H1 (cell line): ENCODE measurements at regions not wholly inside any gene's neighbourhood (a gene's known extent, or its start where the extent isn't known, plus 50 kb on each side); places are given as distances from the start of the nearest gene placed in this dataset.

Experiments used
- CTCF ChIA-PET: fragments of 300-600 bp; sonication (Branson Sonifier 250); formaldehyde crosslinking; loops from one replicate; lab custom pipeline; 2021; ENCODE audit not compliant: partially characterized antibody; lab: Charles Lee
- POLR2A ChIA-PET: fragments of 300-600 bp; sonication (Branson Sonifier 250); formaldehyde crosslinking; loops from one replicate; lab custom pipeline; 2021; ENCODE audit warnings: inconsistent platforms; ENCODE audit not compliant: partially characterized antibody; lab: Charles Lee
- DNase-seq, 2 experiments: peaks; one replicate each; pipeline versions ENCODE4 v3.0.0 to v3.0.0-alpha.2; 2010 to 2022; ENCODE audit warnings: low spot score in 2 of 2, low read depth in 1 of 2, mixed read lengths in 1 of 2
- FAIRE-seq: peaks from 2 replicates; lab custom pipeline; 2011; peaks lifted over from hg19 to GRCh38; lab: Jason Lieb, UNC
- H2AFZ ChIP-seq: 2 replicates; pipeline ENCODE4 v1.8.1; 2012; ENCODE audit warnings: low read length, inconsistent platforms
- H2AK5ac ChIP-seq: 2 replicates; pipeline ENCODE4 v1.6.1; 2013; ENCODE audit warnings: low read depth, low read length
- H2BK120ac ChIP-seq: replicated peaks from 2 replicates; pipeline ENCODE3; 2013; ENCODE audit warnings: low read depth, low read length, inconsistent platforms
- H2BK12ac ChIP-seq: 2 replicates; pipeline ENCODE4 v1.6.1; 2013; ENCODE audit warnings: low read depth, low read length
- H2BK15ac ChIP-seq: 2 replicates; pipeline ENCODE4 v1.6.1; 2013; ENCODE audit warnings: low read length
- H2BK20ac ChIP-seq: 2 replicates; pipeline ENCODE4 v1.6.1; 2013; ENCODE audit warnings: low read length
- H2BK5ac ChIP-seq: 2 replicates; pipeline ENCODE4 v1.6.1; 2013; ENCODE audit warnings: low read depth, low read length
- H3K14ac ChIP-seq: 2 replicates; pipeline ENCODE4 v1.6.1; 2013; ENCODE audit warnings: inconsistent platforms; ENCODE audit not compliant: insufficient read length
- H3K18ac ChIP-seq: 2 replicates; pipeline ENCODE4 v1.6.1; 2013; ENCODE audit warnings: low read length; ENCODE audit errors: extremely low read depth
- H3K23ac ChIP-seq: 2 replicates; pipeline ENCODE4 v1.6.1; 2013; ENCODE audit warnings: inconsistent platforms; ENCODE audit not compliant: insufficient read length
- H3K23me2 ChIP-seq: 2 replicates; pipeline ENCODE4 v1.6.1; 2013; ENCODE audit warnings: low read depth, low read length
- H3K27ac ChIP-seq: 2 replicates; pipeline ENCODE4 v1.6.1; 2011; ENCODE audit warnings: low read depth, low read length, inconsistent platforms
- H3K27me3 ChIP-seq, 4 experiments: replicated peaks in 1 of 4; 1 replicate in 1 of 4; 2 replicates in 3 of 4; pipeline versions ENCODE4 v1.6.1 to v1.8.1; 2011 to 2013; ENCODE audit warnings: low read length in 3 of 4, mild to moderate bottlenecking in 3 of 4, inconsistent platforms in 2 of 4, mixed read lengths in 2 of 4, moderate library complexity in 1 of 4; ENCODE audit not compliant: control insufficient read depth in 3 of 4, insufficient read depth in 3 of 4; ENCODE audit errors: extremely low read depth in 1 of 4
- H3K36me3 ChIP-seq, 4 experiments: 2 replicates each; pipeline versions ENCODE4 v1.6.1 to v1.8.1; 2011 to 2013; ENCODE audit warnings: mild to moderate bottlenecking in 4 of 4, low read length in 3 of 4, moderate library complexity in 2 of 4, control low read depth in 1 of 4, inconsistent platforms in 1 of 4; ENCODE audit not compliant: insufficient read depth in 4 of 4, control insufficient read depth in 2 of 4
- H3K4ac ChIP-seq: replicated peaks from 2 replicates; pipeline ENCODE3; 2013; ENCODE audit warnings: low read length, low read depth, mixed read lengths, inconsistent platforms; ENCODE audit not compliant: insufficient read length
- H3K4me1 ChIP-seq, 4 experiments: replicated peaks in 1 of 4; 1 replicate in 1 of 4; 2 replicates in 3 of 4; pipeline versions ENCODE4 v1.6.1 to v1.8.1; 2011 to 2013; ENCODE audit warnings: low read length in 3 of 4, inconsistent platforms in 2 of 4, mixed read lengths in 1 of 4; ENCODE audit not compliant: insufficient read depth in 4 of 4, control insufficient read depth in 3 of 4
- H3K4me2 ChIP-seq, 2 experiments: 2 replicates each; pipeline versions ENCODE4 v1.6.1 to v1.8.1; 2011 to 2013; ENCODE audit warnings: low read depth in 2 of 2, low read length in 2 of 2, control low read depth in 1 of 2, inconsistent platforms in 1 of 2, mild to moderate bottlenecking in 1 of 2; ENCODE audit not compliant: insufficient read depth in 1 of 2
- H3K4me3 ChIP-seq, 4 experiments: fragments of 200-600, 300-600 bp in 1 of 4; sonication (generic), shearing (Covaris generic), sonication (Bioruptor Twin) in 1 of 4; 2 replicates each; pipeline versions ENCODE4 v1.5.1 to v1.8.1; 2011 to 2016; ENCODE audit warnings: low read length in 4 of 4, low read depth in 3 of 4, control low read depth in 2 of 4, inconsistent platforms in 2 of 4, mild to moderate bottlenecking in 2 of 4, mixed read lengths in 1 of 4, moderate library complexity in 1 of 4; ENCODE audit not compliant: insufficient read depth in 2 of 4; ENCODE audit errors: extremely low read depth in 1 of 4
- H3K56ac ChIP-seq: replicated peaks from 2 replicates; pipeline ENCODE3; 2013; ENCODE audit warnings: low read depth, mild to moderate bottlenecking, mixed read lengths, low read length, inconsistent platforms; ENCODE audit not compliant: insufficient read length
- H3K79me1 ChIP-seq: 2 replicates; pipeline ENCODE4 v1.6.1; 2013; ENCODE audit warnings: low read depth, low read length, control low read depth
- H3K79me2 ChIP-seq, 2 experiments: 2 replicates each; pipeline versions ENCODE4 v1.6.1 to v1.8.1; 2012 to 2013; ENCODE audit warnings: low read length in 2 of 2, mild to moderate bottlenecking in 2 of 2, inconsistent platforms in 1 of 2; ENCODE audit not compliant: insufficient read depth in 2 of 2, control insufficient read depth in 1 of 2
- H3K9ac ChIP-seq, 4 experiments: replicated peaks in 1 of 4; 1 replicate in 1 of 4; 2 replicates in 3 of 4; pipeline versions ENCODE4 v1.6.1 to v1.8.1; 2011 to 2013; ENCODE audit warnings: low read depth in 3 of 4, low read length in 3 of 4, control low read depth in 2 of 4, mild to moderate bottlenecking in 2 of 4, moderate library complexity in 2 of 4, inconsistent platforms in 1 of 4; ENCODE audit errors: extremely low read depth in 1 of 4
- H3K9me3 ChIP-seq, 2 experiments: 2 replicates each; pipeline versions ENCODE4 v1.6.1 to v1.8.1; 2012 to 2013; ENCODE audit warnings: mild to moderate bottlenecking in 2 of 2, moderate library complexity in 2 of 2, control low read depth in 1 of 2, inconsistent platforms in 1 of 2, low read depth in 1 of 2, low read length in 1 of 2, mixed read lengths in 1 of 2; ENCODE audit not compliant: insufficient read depth in 2 of 2
- H4K20me1 ChIP-seq, 2 experiments: replicated peaks in 1 of 2; 2 replicates each; pipeline versions ENCODE3 to v1.8.1; 2011 to 2013; ENCODE audit warnings: inconsistent platforms in 2 of 2, low read length in 2 of 2, mild to moderate bottlenecking in 1 of 2; ENCODE audit not compliant: insufficient read depth in 2 of 2, control insufficient read depth in 1 of 2
- H4K5ac ChIP-seq: 2 replicates; pipeline ENCODE4 v1.6.1; 2013; ENCODE audit warnings: low read length, low read depth, mixed read lengths, inconsistent platforms; ENCODE audit not compliant: insufficient read length
- H4K8ac ChIP-seq: 2 replicates; pipeline ENCODE4 v1.8.0; 2013; ENCODE audit warnings: mild to moderate bottlenecking, moderate library complexity, low read length, inconsistent platforms; ENCODE audit not compliant: insufficient read depth; ENCODE audit errors: extremely low read depth
- H4K91ac ChIP-seq: replicated peaks from 2 replicates; pipeline ENCODE3; 2013; ENCODE audit warnings: low read length, mixed read lengths, inconsistent platforms; ENCODE audit not compliant: insufficient read length
- BRCA1 ChIP-seq: IDR thresholded peaks from 2 replicates; pipeline ENCODE4 v1.6.1; 2012; ENCODE audit warnings: low read depth, low read length, improper control_type of control experiment
- SAP30 ChIP-seq: fragments of 300-600 bp; sonication (generic); IDR thresholded peaks from 2 replicates; pipeline ENCODE4 v1.7.1; 2012; ENCODE audit warnings: low read length, moderate library complexity, mild to moderate bottlenecking, inconsistent platforms; ENCODE audit not compliant: insufficient read depth, insufficient replicate concordance
- SIN3A ChIP-seq, 2 experiments: IDR thresholded peaks in 1 of 2; conservative IDR thresholded peaks in 1 of 2; 2 replicates each; pipeline ENCODE4 v1.6.1; 2011 to 2012; ENCODE audit warnings: low read length in 2 of 2, improper control_type of control experiment in 1 of 2, low read depth in 1 of 2, mild to moderate bottlenecking in 1 of 2
- SIX5 ChIP-seq: IDR thresholded peaks from 2 replicates; pipeline ENCODE4 v1.6.1; 2011; ENCODE audit warnings: mild to moderate bottlenecking, low read depth, low read length
- SUZ12 ChIP-seq: fragments of 200-600 bp; sonication (generic); IDR thresholded peaks from 2 replicates; pipeline ENCODE4 v1.6.1; 2012; ENCODE audit warnings: mild to moderate bottlenecking, inconsistent platforms, low read length, moderate library complexity, mixed read lengths
- WGBS, 2 experiments: shearing (Covaris generic) in 1 of 2; methylation state at CpG; one replicate each; pipeline versions ENCODE4 v1.1.6 to v1.1.7; 2013 to 2015; ENCODE audit warnings: low lambda C conversion rate in 2 of 2, mixed read lengths in 2 of 2, inconsistent platforms in 1 of 2, low coverage in 1 of 2, missing lambda C conversion rate in 1 of 2; ENCODE audit not compliant: insufficient replicate concordance in 2 of 2, insufficient coverage in 1 of 2, insufficient read length in 1 of 2; ENCODE audit errors: extremely low coverage in 1 of 2, missing lambda C conversion rate in 1 of 2; 5-methylcytosine and 5-hydroxymethylcytosine counted together

DNA sequence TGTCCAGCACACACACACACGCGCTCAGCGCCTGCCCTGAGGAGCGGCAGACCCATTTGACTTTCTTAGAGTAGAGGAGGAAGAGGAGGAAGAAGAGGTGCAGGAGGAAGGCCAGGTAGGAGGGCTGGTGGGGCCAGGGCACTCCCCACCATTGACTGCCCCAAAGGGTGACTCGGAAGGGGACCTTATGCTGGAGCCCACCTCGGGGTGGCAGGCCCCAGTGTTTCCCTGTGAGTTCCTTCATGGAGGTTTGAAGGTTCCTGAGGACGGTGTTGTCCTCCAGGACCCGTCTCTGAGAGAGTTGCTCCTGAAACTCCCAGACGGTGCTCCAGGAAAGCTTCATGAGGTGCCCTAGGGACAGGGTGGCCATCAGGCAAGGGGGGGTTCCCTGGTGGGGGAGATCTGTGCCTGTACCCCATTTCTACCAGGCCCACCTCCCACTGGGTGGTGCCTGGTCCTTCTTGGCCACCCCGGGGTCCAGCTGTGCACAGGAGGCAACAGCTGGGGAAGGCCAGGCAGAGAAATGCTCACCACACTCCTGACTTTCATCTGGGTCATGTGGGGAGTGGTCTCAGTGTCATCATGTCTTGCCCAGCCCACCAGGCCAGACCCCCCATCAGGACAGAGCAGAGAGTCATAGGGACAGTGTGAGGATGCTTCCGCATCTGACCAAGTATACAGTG, 89.5 kb downstream of the TNFRSF13B start:
- Histone ChIP-seq H3K23me2 (no peaks in the 10 kb centered on the region), H3K4me3 (no peak overlapping the region), H3K14ac (no peak overlapping the region), H2BK20ac (no peak overlapping the region), H3K4me1 (no peaks in the 10 kb centered on the region), H3K4me2 (no peak overlapping the region), H2BK120ac (no peak overlapping the region), H3K23ac (no peak overlapping the region), H4K5ac (no peak overlapping the region), H2BK5ac (no peak overlapping the region), H2BK12ac (no peak overlapping the region), H4K20me1 (no peaks in the 10 kb centered on the region), H3K9ac (no peak overlapping the region), H4K91ac (no peak overlapping the region), H3K18ac (no peak overlapping the region), H3K79me2 (no peaks in the 10 kb centered on the region), H3K56ac (no peak overlapping the region), H2BK15ac (no peak overlapping the region), H4K8ac (no peak overlapping the region), H2AK5ac (no peak overlapping the region), H3K9me3 (no peaks in the 10 kb centered on the region), H3K4ac (no peak overlapping the region), H3K79me1 (no peaks in the 10 kb centered on the region), H3K27me3 (no peaks in the 10 kb centered on the region), H2AFZ (no peak overlapping the region), H3K27ac (no peak overlapping the region), H3K36me3 (no peaks in the 10 kb centered on the region)
- CTCF ChIA-PET, result no interaction called here
- WGBS, 2 experiments, result 91% methylated on average over 6 of the region's 11 CpGs; no CpG with 5 or more reads in 1 of the 2 experiments
- no peak for FAIRE-seq
- DNase-seq, result no peak
- POLR2A ChIA-PET, result no interaction called here
- TF ChIP-seq SIN3A (conservative IDR thresholded peaks at IDR 0.05 in 1 of 2, IDR thresholded peaks at IDR 0.05 in 1 of 2; ENCODE audit: low read depth in 1 of 2, low read length in 2 of 2), result no peak
- no peak for TF ChIP-seq SAP30
- no peak for TF ChIP-seq SUZ12
- TF ChIP-seq SIX5, result no peak
- TF ChIP-seq BRCA1, result no peak
